ENCODE measurements at regions not wholly inside any gene's neighbourhood (a gene's known extent, or its start where the extent isn't known, plus 50 kb on each side); places are given as distances from the start of the nearest gene placed in this dataset.

DNA sequence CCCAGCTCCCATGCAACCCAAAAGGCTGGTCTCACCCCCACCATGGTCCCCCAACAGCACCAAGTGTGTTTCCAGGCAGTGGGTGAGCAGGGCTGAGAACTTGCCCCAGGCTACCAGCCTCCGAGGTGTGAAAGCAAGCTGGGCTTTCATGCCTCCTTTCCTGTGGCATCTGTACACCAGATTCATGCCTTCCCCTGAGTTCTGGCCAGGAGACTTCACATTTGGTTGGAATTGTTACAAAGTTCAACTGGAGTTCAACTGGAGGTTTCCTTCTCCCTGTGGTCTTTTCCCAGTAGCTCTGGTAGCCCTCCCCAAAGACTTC is 77.6 kb upstream of the RAB40AL start:
- DNase-seq (ENCODE audit: low spot score), result no peak
- TF ChIP-seq, protein P1, sequence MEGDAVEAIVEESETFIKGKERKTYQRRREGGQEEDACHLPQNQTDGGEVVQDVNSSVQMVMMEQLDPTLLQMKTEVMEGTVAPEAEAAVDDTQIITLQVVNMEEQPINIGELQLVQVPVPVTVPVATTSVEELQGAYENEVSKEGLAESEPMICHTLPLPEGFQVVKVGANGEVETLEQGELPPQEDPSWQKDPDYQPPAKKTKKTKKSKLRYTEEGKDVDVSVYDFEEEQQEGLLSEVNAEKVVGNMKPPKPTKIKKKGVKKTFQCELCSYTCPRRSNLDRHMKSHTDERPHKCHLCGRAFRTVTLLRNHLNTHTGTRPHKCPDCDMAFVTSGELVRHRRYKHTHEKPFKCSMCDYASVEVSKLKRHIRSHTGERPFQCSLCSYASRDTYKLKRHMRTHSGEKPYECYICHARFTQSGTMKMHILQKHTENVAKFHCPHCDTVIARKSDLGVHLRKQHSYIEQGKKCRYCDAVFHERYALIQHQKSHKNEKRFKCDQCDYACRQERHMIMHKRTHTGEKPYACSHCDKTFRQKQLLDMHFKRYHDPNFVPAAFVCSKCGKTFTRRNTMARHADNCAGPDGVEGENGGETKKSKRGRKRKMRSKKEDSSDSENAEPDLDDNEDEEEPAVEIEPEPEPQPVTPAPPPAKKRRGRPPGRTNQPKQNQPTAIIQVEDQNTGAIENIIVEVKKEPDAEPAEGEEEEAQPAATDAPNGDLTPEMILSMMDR (IDR thresholded peaks at IDR 0.05), result no peak
- no peak for ATAC-seq (ENCODE audit: low FRiP score)

DNA sequence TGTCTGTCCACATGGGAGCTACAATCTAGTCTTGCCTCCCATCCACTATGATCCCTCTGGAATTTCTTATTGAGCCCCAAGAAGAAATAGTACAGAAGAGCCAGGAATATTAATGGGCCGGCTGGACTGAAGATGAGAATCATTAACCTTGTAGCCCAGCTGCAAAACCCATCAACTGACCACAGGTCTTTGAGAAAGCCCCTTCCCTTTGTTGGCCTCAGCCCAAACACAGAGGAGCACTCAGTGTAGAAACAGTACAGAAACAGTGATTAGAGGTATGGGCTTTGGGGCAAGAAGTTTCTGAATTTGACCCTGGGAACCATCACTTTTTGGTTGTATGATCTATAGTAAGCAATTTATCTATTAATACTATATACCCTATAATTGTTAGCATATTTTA is 76.8 kb upstream of the RAB40AL start:
- no peak for DNase-seq (ENCODE audit: low spot score)
- ATAC-seq (ENCODE audit: low FRiP score), result no peak
- TF ChIP-seq, protein P1 (IDR thresholded peaks at IDR 0.05), result no peak

DNA sequence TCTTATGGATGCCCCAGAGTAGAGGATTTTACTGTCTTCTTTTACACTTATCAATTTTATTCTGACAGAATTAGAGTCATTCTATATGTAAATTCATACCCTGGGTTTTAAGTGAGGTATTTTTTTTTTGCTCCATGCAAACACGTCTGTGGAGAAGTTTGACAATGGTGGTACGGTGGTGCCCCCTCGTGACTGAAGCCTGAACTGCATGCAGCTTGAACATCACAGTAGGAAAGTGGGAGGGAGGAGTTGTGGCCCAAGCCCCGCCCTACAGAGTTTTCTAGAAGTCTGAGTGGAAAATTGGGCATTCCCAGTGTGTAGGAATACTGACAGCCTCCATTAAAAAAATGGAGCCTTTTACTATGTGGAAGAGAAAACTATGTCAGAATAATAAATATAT is 73.3 kb upstream of the RAB40AL start:
- TF ChIP-seq, protein P1 (IDR thresholded peaks at IDR 0.05), result peak in 1 of 3 donors; percentile 21
- ATAC-seq (ENCODE audit: low FRiP score) (no peak), DNase-seq (ENCODE audit: low spot score) (peak; percentile 90)

DNA sequence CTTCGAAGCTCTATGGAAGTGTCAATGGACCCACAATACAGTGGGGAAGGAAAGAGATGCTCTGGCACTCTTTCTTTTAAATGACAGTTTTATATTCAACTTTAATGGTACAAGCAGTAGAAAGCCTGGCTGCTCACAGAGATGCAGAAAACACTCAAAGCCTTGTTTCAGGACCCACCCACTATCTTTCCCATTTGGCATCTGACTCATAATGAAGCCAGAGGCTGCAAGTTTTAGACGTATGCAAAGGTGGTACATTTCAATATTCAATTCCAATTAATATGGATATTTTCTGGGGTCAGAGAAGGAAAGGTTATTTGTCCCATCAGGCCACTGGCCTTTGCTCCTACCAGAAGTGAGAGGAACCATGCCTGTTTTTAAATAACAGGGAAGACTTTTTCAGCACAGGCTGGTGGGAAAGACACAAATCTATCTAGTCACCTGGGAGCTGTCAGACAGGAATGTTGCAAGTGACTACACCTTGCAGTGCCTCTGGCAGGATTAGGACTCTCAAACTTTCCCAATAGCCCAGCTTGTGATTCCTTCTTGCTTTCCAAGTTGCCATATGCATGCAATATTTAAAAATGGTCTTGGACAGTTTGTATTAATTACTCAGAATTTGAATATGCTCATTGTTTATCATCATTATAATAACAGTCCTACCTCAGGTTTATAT is 70.0 kb upstream of the RAB40AL start:
- DNase-seq (ENCODE audit: low spot score), result no peak
- TF ChIP-seq, protein P1 (IDR thresholded peaks at IDR 0.05), result no peak
- ATAC-seq (ENCODE audit: low FRiP score), result no peak

DNA sequence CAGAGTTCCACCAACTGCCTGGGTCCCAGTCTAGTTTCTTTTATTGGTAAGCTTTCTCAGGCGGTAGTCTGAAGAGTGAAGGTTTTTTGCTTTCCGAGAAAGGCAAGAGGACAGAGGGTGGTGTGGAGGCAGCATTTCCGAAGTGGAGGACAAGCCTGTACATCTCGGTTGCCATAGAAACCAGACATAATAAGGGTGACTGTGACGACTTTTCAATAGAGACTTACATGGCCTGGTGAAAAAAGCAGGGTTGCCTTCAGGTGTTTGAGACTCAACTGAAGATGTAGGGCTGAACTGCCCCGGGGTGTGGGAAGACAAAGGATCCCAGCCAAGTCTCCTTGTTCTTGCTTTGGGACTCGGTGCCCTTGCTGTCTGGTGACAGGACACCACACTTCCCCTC is 53.6 kb upstream of the RAB40AL start:
- TF ChIP-seq, protein P1 (IDR thresholded peaks at IDR 0.05), result no peak
- ATAC-seq (ENCODE audit: low FRiP score) (no peak), DNase-seq (ENCODE audit: low spot score) (no peak)

Measured in omental fat pad (tissue), 3 donors.